Mesendoderm (in vitro differentiated cells): ENCODE measurements at regions not wholly inside any gene's neighbourhood (a gene's known extent, or its start where the extent isn't known, plus 50 kb on each side); places are given as distances from the start of the nearest gene placed in this dataset.

Experiments used
- DNase-seq: peaks from one replicate; pipeline ENCODE4 v3.0.0; 2013
- H2AK5ac ChIP-seq: 2 replicates; pipeline ENCODE4 v1.6.1; 2013; ENCODE audit warnings: low read length, inconsistent platforms
- H2BK120ac ChIP-seq: 2 replicates; pipeline ENCODE4 v1.6.1; 2013; ENCODE audit warnings: low read depth, mild to moderate bottlenecking, low read length, moderate library complexity, mixed read lengths
- H2BK15ac ChIP-seq: replicated peaks from 2 replicates; pipeline ENCODE4 v1.6.1; 2013; ENCODE audit warnings: low read depth, mild to moderate bottlenecking, moderate library complexity
- H2BK5ac ChIP-seq: 2 replicates; pipeline ENCODE4 v1.6.1; 2013; ENCODE audit warnings: low read length, inconsistent platforms
- H3K18ac ChIP-seq: 2 replicates; pipeline ENCODE4 v1.6.1; 2013; ENCODE audit warnings: mild to moderate bottlenecking, low read length, mixed read lengths
- H3K23ac ChIP-seq: one replicate; pipeline ENCODE4 v1.6.1; 2013; ENCODE audit warnings: low read length
- H3K27ac ChIP-seq: 2 replicates; pipeline ENCODE4 v1.5.1; 2013; ENCODE audit warnings: low read depth, mild to moderate bottlenecking, inconsistent platforms, low read length, moderate library complexity
- H3K27me3 ChIP-seq: 2 replicates; pipeline ENCODE4 v1.6.1; 2013; ENCODE audit warnings: low read length, control low read depth, mild to moderate bottlenecking, inconsistent platforms; ENCODE audit not compliant: insufficient read depth, poor library complexity
- H3K36me3 ChIP-seq: 2 replicates; pipeline ENCODE4 v1.6.1; 2013; ENCODE audit warnings: low read length, inconsistent platforms; ENCODE audit not compliant: control insufficient read depth, insufficient read depth
- H3K4ac ChIP-seq: one replicate; pipeline ENCODE4 v1.6.1; 2013; ENCODE audit warnings: low read depth, mild to moderate bottlenecking, low read length, moderate library complexity
- H3K4me1 ChIP-seq: 2 replicates; pipeline ENCODE4 v1.6.1; 2013; ENCODE audit warnings: low read depth, low read length, inconsistent platforms; ENCODE audit not compliant: control insufficient read depth
- H3K4me2 ChIP-seq: 2 replicates; pipeline ENCODE4 v1.6.1; 2013; ENCODE audit warnings: low read length
- H3K4me3 ChIP-seq: 2 replicates; pipeline ENCODE4 v1.5.1; 2013; ENCODE audit warnings: mild to moderate bottlenecking, low read length
- H3K56ac ChIP-seq: one replicate; pipeline ENCODE4 v1.6.1; 2013; ENCODE audit warnings: low read length
- H3K79me1 ChIP-seq: 2 replicates; pipeline ENCODE4 v1.6.1; 2013; ENCODE audit warnings: low read length, inconsistent platforms
- H3K79me2 ChIP-seq: 2 replicates; pipeline ENCODE4 v1.6.1; 2013; ENCODE audit warnings: mild to moderate bottlenecking, low read length; ENCODE audit not compliant: control insufficient read depth, insufficient read depth
- H3K9ac ChIP-seq: 2 replicates; pipeline ENCODE4 v1.6.1; 2013; ENCODE audit warnings: low read length, inconsistent platforms
- H4K5ac ChIP-seq: one replicate; pipeline ENCODE4 v1.6.1; 2013; ENCODE audit warnings: low read length
- H4K8ac ChIP-seq: one replicate; pipeline ENCODE4 v1.6.1; 2013; ENCODE audit warnings: low read depth, mild to moderate bottlenecking, control low read depth, low read length, moderate library complexity
- WGBS: extraction: QIAGEN DNeasy Blood & Tissue Kit; methylation state at CpG from one replicate; pipeline ENCODE4 v1.1.7; 2013; ENCODE audit warnings: low lambda C conversion rate, missing lambda C conversion rate; ENCODE audit not compliant: insufficient coverage; ENCODE audit errors: extremely low coverage; 5-methylcytosine and 5-hydroxymethylcytosine counted together

DNA sequence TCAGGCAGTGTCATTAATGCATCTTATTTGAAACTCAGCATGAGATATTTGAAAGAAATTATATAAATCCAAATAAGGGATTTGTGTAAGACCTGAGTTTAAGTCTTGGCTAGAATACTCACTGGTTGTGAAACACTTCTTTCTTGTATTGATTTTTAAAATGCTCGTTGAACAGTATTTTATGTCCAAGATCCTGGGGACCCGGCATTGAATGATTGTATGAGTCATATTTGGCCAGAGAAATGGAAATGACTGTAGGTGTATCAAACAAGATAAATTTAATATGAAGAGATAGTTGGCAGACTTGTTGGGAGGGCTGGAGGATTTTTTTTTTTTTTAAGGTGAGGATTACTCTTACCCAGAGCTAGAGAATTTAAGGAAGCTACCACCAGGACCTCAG is 606.1 kb upstream of the CPEB2 start:
- Histone ChIP-seq H3K27me3 (no peaks in the 10 kb centered on the region), H2BK5ac (no peak overlapping the region), H3K4me1 (no peaks in the 10 kb centered on the region), H3K4me2 (no peak overlapping the region), H4K8ac (no peak overlapping the region), H3K18ac (no peak overlapping the region), H4K5ac (no peak overlapping the region), H2BK15ac (no peak overlapping the region), H3K56ac (no peak overlapping the region), H3K36me3 (no peaks in the 10 kb centered on the region), H3K4me3 (no peak overlapping the region), H2BK120ac (no peak overlapping the region), H3K79me1 (no peaks in the 10 kb centered on the region), H3K27ac (no peak overlapping the region), H3K4ac (no peak overlapping the region), H3K23ac (no peak overlapping the region), H3K79me2 (no peaks in the 10 kb centered on the region), H3K9ac (no peak overlapping the region), H2AK5ac (no peak overlapping the region)
- no peak for DNase-seq
- no CpG with 5 or more reads among the region's 2 CpGs for WGBS

GRCh38 chr4:14399848-14400247 is 602.4 kb upstream of the CPEB2 start:
- no peak overlapping the region for H3K4me2 ChIP-seq
- H4K5ac ChIP-seq = no peak overlapping the region
- no peak overlapping the region for H3K27ac ChIP-seq
- no peak overlapping the region for H4K8ac ChIP-seq
- no peak overlapping the region for H2BK5ac ChIP-seq
- DNase-seq = no peak
- H3K18ac ChIP-seq = no peak overlapping the region
- H3K4me3 ChIP-seq = no peak overlapping the region
- H3K79me1 ChIP-seq = no peaks in the 10 kb centered on the region
- no peak overlapping the region for H2BK120ac ChIP-seq
- no peaks in the 10 kb centered on the region for H3K36me3 ChIP-seq
- H3K56ac ChIP-seq = no peak overlapping the region
- no peak overlapping the region for H3K4ac ChIP-seq
- H2BK15ac ChIP-seq = no peak overlapping the region
- no peak overlapping the region for H2AK5ac ChIP-seq
- no peak overlapping the region for H3K23ac ChIP-seq
- H3K4me1 ChIP-seq = no peaks in the 10 kb centered on the region
- no peaks in the 10 kb centered on the region for H3K79me2 ChIP-seq
- no peak overlapping the region for H3K9ac ChIP-seq
- no peaks in the 10 kb centered on the region for H3K27me3 ChIP-seq

GRCh38 chr4:14400307-14400706 is 602.0 kb upstream of the CPEB2 start:
- H3K79me2 ChIP-seq = no peaks in the 10 kb centered on the region
- no peak overlapping the region for H4K5ac ChIP-seq
- H2BK15ac ChIP-seq = no peak overlapping the region
- H3K27ac ChIP-seq = no peak overlapping the region
- H2AK5ac ChIP-seq = no peak overlapping the region
- no peaks in the 10 kb centered on the region for H3K27me3 ChIP-seq
- H3K56ac ChIP-seq = no peak overlapping the region
- H3K4ac ChIP-seq = no peak overlapping the region
- no peak overlapping the region for H3K4me2 ChIP-seq
- no peak overlapping the region for H2BK120ac ChIP-seq
- no peak overlapping the region for H3K23ac ChIP-seq
- DNase-seq = no peak
- H4K8ac ChIP-seq = no peak overlapping the region
- no peak overlapping the region for H3K18ac ChIP-seq
- no peak overlapping the region for H3K4me3 ChIP-seq
- H3K79me1 ChIP-seq = no peaks in the 10 kb centered on the region
- H3K9ac ChIP-seq = no peak overlapping the region
- no peaks in the 10 kb centered on the region for H3K4me1 ChIP-seq
- no peaks in the 10 kb centered on the region for H3K36me3 ChIP-seq
- H2BK5ac ChIP-seq = no peak overlapping the region

DNA sequence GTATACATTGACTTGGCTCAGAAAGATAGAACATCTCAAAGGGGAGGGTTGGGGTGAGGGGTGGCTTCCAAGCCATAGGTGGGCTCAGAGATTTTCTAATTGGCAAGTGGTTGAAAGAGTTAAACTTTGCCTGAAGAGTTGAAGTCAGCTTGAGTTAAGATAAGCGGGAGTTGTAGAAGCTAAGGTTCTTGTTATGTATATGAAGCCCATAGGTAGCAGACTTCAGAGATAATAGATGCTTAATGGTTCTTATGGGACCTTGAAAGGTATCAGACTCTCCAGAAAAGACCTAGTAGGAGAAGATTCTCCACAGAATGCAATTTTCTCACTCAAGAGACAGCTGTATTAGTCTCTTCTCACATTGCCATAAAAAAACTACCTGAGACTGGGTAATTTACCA is 599.1 kb upstream of the CPEB2 start:
- Histone ChIP-seq H3K56ac (no peak overlapping the region), H3K18ac (no peak overlapping the region), H2AK5ac (no peak overlapping the region), H3K4me1 (no peaks in the 10 kb centered on the region), H4K5ac (no peak overlapping the region), H3K23ac (no peak overlapping the region), H3K4ac (no peak overlapping the region), H2BK5ac (no peak overlapping the region), H3K27ac (no peak overlapping the region), H3K4me3 (no peak overlapping the region), H2BK15ac (no peak overlapping the region), H4K8ac (no peak overlapping the region), H3K79me1 (no peaks in the 10 kb centered on the region), H3K27me3 (no peaks in the 10 kb centered on the region), H3K79me2 (no peaks in the 10 kb centered on the region), H3K9ac (no peak overlapping the region), H2BK120ac (no peak overlapping the region), H3K4me2 (no peak overlapping the region), H3K36me3 (no peaks in the 10 kb centered on the region)
- WGBS = no CpG with 5 or more reads among the region's 1 CpG
- DNase-seq = peak; percentile 41

DNA sequence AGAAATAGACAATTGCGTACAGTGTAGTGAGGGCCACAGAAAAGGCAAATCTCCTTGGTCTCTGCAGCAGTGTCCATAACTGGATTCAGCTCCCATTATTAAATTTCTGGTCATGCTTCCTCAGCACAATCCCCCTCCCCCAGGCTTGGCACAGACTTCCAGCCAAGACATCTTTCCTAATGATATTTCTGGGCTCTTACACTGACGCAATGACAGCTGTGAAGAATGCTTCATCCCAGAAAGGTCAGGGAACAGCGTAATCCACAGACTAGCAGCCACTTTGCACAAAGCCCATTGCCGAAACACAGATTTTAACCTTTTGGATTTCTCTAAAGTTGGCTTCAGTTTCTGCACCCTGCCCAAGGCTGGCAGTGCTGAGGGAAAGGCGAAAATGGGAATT is 597.6 kb upstream of the CPEB2 start:
- Histone ChIP-seq H2BK5ac (no peak overlapping the region), H4K8ac (no peak overlapping the region), H3K4me2 (no peak overlapping the region), H3K9ac (no peak overlapping the region), H3K27me3 (no peaks in the 10 kb centered on the region), H3K27ac (no peak overlapping the region), H3K4ac (no peak overlapping the region), H3K23ac (no peak overlapping the region), H2BK120ac (no peak overlapping the region), H2AK5ac (no peak overlapping the region), H3K56ac (no peak overlapping the region), H3K79me2 (no peaks in the 10 kb centered on the region), H3K36me3 (no peaks in the 10 kb centered on the region), H3K18ac (no peak overlapping the region), H3K4me1 (no peaks in the 10 kb centered on the region), H3K4me3 (no peak overlapping the region), H4K5ac (no peak overlapping the region), H3K79me1 (no peaks in the 10 kb centered on the region), H2BK15ac (peak overlapping the region; percentile 80)
- no peak for DNase-seq
- WGBS = no CpG with 5 or more reads among the region's 5 CpGs

- WGBS = no CpG with 5 or more reads among the region's 3 CpGs
- H3K23ac ChIP-seq = no peak overlapping the region
- no peak overlapping the region for H2AK5ac ChIP-seq
- no peaks in the 10 kb centered on the region for H3K36me3 ChIP-seq
- H3K18ac ChIP-seq = no peak overlapping the region
- H3K4me3 ChIP-seq = no peak overlapping the region
- DNase-seq = peak; percentile 39
- H2BK5ac ChIP-seq = no peak overlapping the region
- no peaks in the 10 kb centered on the region for H3K4me1 ChIP-seq
- H4K8ac ChIP-seq = no peak overlapping the region
- no peak overlapping the region for H3K4me2 ChIP-seq
- no peak overlapping the region for H3K9ac ChIP-seq
- no peak overlapping the region for H2BK120ac ChIP-seq
- no peak overlapping the region for H2BK15ac ChIP-seq
- no peaks in the 10 kb centered on the region for H3K79me1 ChIP-seq
- H3K56ac ChIP-seq = no peak overlapping the region
- H3K27ac ChIP-seq = no peak overlapping the region
- H4K5ac ChIP-seq = no peak overlapping the region
- no peak overlapping the region for H3K4ac ChIP-seq
- H3K27me3 ChIP-seq = no peaks in the 10 kb centered on the region
- no peaks in the 10 kb centered on the region for H3K79me2 ChIP-seq
Observed at GRCh38 chr4:14410516-14410915, 591.8 kb upstream of the CPEB2 start.
